GM18505 (cell line): ENCODE measurements at regions not wholly inside any gene's neighbourhood (a gene's known extent, or its start where the extent isn't known, plus 50 kb on each side); places are given as distances from the start of the nearest gene placed in this dataset.

Experiments
- ATAC-seq: cut with Tn5 transposase; IDR thresholded peaks from one replicate; pipeline ENCODE4 v1.9.1; 2021; ENCODE audit not compliant: unreplicated experiment
- POLR2A ChIP-seq: IDR thresholded peaks from 4 replicates; pipeline ENCODE4 v1.6.1; 2011; ENCODE audit warnings: borderline replicate concordance; ENCODE audit not compliant: insufficient read depth, insufficient read length; ENCODE audit errors: extremely low read depth

GRCh38 chr21:35410123-35410522 lies 361.0 kb upstream of the RUNX1 start:
- TF ChIP-seq POLR2A: no peak
- ATAC-seq: no peak

- ATAC-seq: no peak
- no peak for TF ChIP-seq POLR2A
Observed at GRCh38 chr21:35408401-35408800, 359.3 kb upstream of the RUNX1 start.

GRCh38 chr21:35406635-35407034 lies 357.5 kb upstream of the RUNX1 start:
- TF ChIP-seq POLR2A: no peak
- no peak for ATAC-seq

- TF ChIP-seq POLR2A: no peak
- no peak for ATAC-seq
Observed at GRCh38 chr21:35405981-35406380, 356.9 kb upstream of the RUNX1 start.

GRCh38 chr21:35404247-35404646 lies 355.1 kb upstream of the RUNX1 start:
- ATAC-seq: no peak
- TF ChIP-seq POLR2A: no peak

- no peak for TF ChIP-seq POLR2A
- no peak for ATAC-seq
Observed at GRCh38 chr21:35402061-35402460, 353.0 kb upstream of the RUNX1 start.

GRCh38 chr21:35401476-35401875 lies 352.4 kb upstream of the RUNX1 start:
- TF ChIP-seq POLR2A: no peak
- no peak for ATAC-seq

- ATAC-seq: no peak
- TF ChIP-seq POLR2A: no peak
Observed at GRCh38 chr21:35400233-35400939, 351.3 kb upstream of the RUNX1 start.

GRCh38 chr21:35399706-35400105 lies 350.6 kb upstream of the RUNX1 start:
- TF ChIP-seq POLR2A: no peak
- no peak for ATAC-seq

GRCh38 chr21:35399002-35399530 lies 350.0 kb upstream of the RUNX1 start:
- no peak for ATAC-seq
- no peak for TF ChIP-seq POLR2A

GRCh38 chr21:35398346-35398982 lies 349.4 kb upstream of the RUNX1 start:
- ATAC-seq: no peak
- TF ChIP-seq POLR2A: no peak

- no peak for ATAC-seq
- TF ChIP-seq POLR2A: no peak
Observed at GRCh38 chr21:35397781-35398180, 348.7 kb upstream of the RUNX1 start.

- no peak for ATAC-seq
- no peak for TF ChIP-seq POLR2A
Observed at GRCh38 chr21:35396655-35397054, 347.6 kb upstream of the RUNX1 start.

GRCh38 chr21:35395728-35396127 lies 346.6 kb upstream of the RUNX1 start:
- TF ChIP-seq POLR2A: no peak
- no peak for ATAC-seq
